HepG2 (cell line): ENCODE measurements at regions not wholly inside any gene's neighbourhood (a gene's known extent, or its start where the extent isn't known, plus 50 kb on each side); places are given as distances from the start of the nearest gene placed in this dataset.

Experiments used
- ATAC-seq: fragments of 200-7000 bp; cut with Tn5 transposase; 3 replicates; pipeline ENCODE4 v1.9.1; 2020; ENCODE audit warnings: mild to moderate bottlenecking, moderate library complexity
- BruUV-seq: library from RNA; stranded (reverse); fragments of 400-500 nt; replicated peaks from 2 replicates; lab custom pipeline; 2021; lab: Mats Ljungman, UMichigan
- CTCF ChIA-PET: fragments of 300-600 bp; formaldehyde crosslinking; extraction: SDS; loops from one replicate; lab custom pipeline; 2021; ENCODE audit warnings: low total read pairs, inconsistent platforms, low intra/inter-chr PET ratio; lab: Yijun Ruan, JAX
- POLR2A ChIA-PET: fragments of 350-600 bp; sonication (Branson Sonifier 250); formaldehyde crosslinking; loops from one replicate; lab custom pipeline; 2020; ENCODE audit warnings: antibody characterized with exemption, inconsistent platforms; lab: Yijun Ruan, JAX
- DNase-seq: peaks from one replicate; pipeline ENCODE4 v3.0.0-alpha.2; 2015; ENCODE audit warnings: low spot score
- FAIRE-seq: peaks from 3 replicates; lab custom pipeline; 2011; peaks lifted over from hg19 to GRCh38; lab: Jason Lieb, UNC
- H2AFZ ChIP-seq: one replicate; pipeline ENCODE4 v1.6.1; 2011; ENCODE audit warnings: low read length, inconsistent platforms
- H3K27ac ChIP-seq: fragments of 300-600 bp; 3 replicates; pipeline ENCODE4 v1.8.0; 2011; ENCODE audit warnings: mixed run types, mild to moderate bottlenecking, mixed read lengths, low read length, inconsistent platforms; ENCODE audit not compliant: insufficient read depth; ENCODE audit errors: extremely low read length
- H3K27me3 ChIP-seq, 2 experiments: fragments of 200-600 bp in 1 of 2; 2 replicates in 1 of 2; 3 replicates in 1 of 2; pipeline versions ENCODE4 v1.6.0 to v1.8.0; 2011; ENCODE audit warnings: low read length in 2 of 2, mild to moderate bottlenecking in 2 of 2, moderate library complexity in 2 of 2, inconsistent platforms in 1 of 2; ENCODE audit not compliant: insufficient read depth in 2 of 2, control insufficient read depth in 1 of 2
- H3K36me3 ChIP-seq, 2 experiments: fragments of 200-600 bp in 1 of 2; replicated peaks in 1 of 2; 2 replicates in 1 of 2; 3 replicates in 1 of 2; pipeline versions ENCODE4 v1.5.1 to v1.8.0; 2011; ENCODE audit warnings: low read length in 2 of 2, inconsistent platforms in 1 of 2; ENCODE audit not compliant: insufficient read depth in 2 of 2, control insufficient read depth in 1 of 2
- H3K4me1 ChIP-seq: 2 replicates; pipeline ENCODE4 v1.5.1; 2012; ENCODE audit warnings: low read length, inconsistent platforms; ENCODE audit not compliant: insufficient read depth
- H3K4me2 ChIP-seq: 2 replicates; pipeline ENCODE4 v1.6.0; 2011; ENCODE audit warnings: low read depth, low read length, inconsistent platforms
- H3K4me3 ChIP-seq, 3 experiments: fragments of 200-600 bp in 1 of 3; sonication (generic), shearing (Covaris generic) in 1 of 3; replicated peaks in 1 of 3; 2 replicates each; pipeline ENCODE4 v1.5.1; 2011 to 2016; ENCODE audit warnings: low read length in 3 of 3, inconsistent platforms in 2 of 3, low read depth in 2 of 3, mild to moderate bottlenecking in 2 of 3, control low read depth in 1 of 3, mixed read lengths in 1 of 3; ENCODE audit not compliant: insufficient read depth in 1 of 3
- H3K79me2 ChIP-seq: one replicate; pipeline ENCODE4 v1.6.1; 2011; ENCODE audit warnings: low read length, inconsistent platforms; ENCODE audit not compliant: insufficient read depth
- H3K9ac ChIP-seq: 2 replicates; pipeline ENCODE4 v1.6.0; 2011; ENCODE audit warnings: mild to moderate bottlenecking, low read depth, low read length, inconsistent platforms; ENCODE audit not compliant: insufficient read depth
- H3K9me3 ChIP-seq: 2 replicates; pipeline ENCODE4 v1.5.1; 2012; ENCODE audit warnings: mild to moderate bottlenecking, low read length
- H4K20me1 ChIP-seq: 2 replicates; pipeline ENCODE4 v1.6.0; 2011; ENCODE audit warnings: inconsistent platforms, mild to moderate bottlenecking, low read length, moderate library complexity; ENCODE audit not compliant: insufficient read depth
- ATRX ChIP-seq: sonication (generic); formaldehyde crosslinking; IDR thresholded peaks from 2 replicates; pipeline ENCODE4 v1.4.0; 2020; ENCODE audit warnings: missing genetic modification reagents, borderline replicate concordance
- GFI1 ChIP-seq: sonication (generic); formaldehyde crosslinking; IDR thresholded peaks from 2 replicates; pipeline ENCODE4 v1.5.0; 2020; ENCODE audit warnings: missing genetic modification reagents, mild to moderate bottlenecking, borderline replicate concordance
- MED13 ChIP-seq: sonication (generic); formaldehyde crosslinking; IDR thresholded peaks from 2 replicates; pipeline ENCODE4 v1.5.0; 2020; ENCODE audit warnings: missing genetic modification reagents
- POGK ChIP-seq: sonication (generic); formaldehyde crosslinking; conservative IDR thresholded peaks from 2 replicates; pipeline ENCODE4 v1.8.0; 2022; ENCODE audit warnings: mild to moderate bottlenecking, moderate library complexity, missing genetic modification reagents
- RARG ChIP-seq: sonication (generic); formaldehyde crosslinking; IDR thresholded peaks from 2 replicates; pipeline ENCODE4 v1.4.0; 2020; ENCODE audit warnings: low read depth, mild to moderate bottlenecking, missing genetic modification reagents
- SATB2 ChIP-seq: sonication (generic); formaldehyde crosslinking; IDR thresholded peaks from 2 replicates; pipeline ENCODE4 v1.5.0; 2020; ENCODE audit warnings: missing genetic modification reagents
- SOX13 ChIP-seq, 3 experiments: fragments of 450-650 bp in 1 of 3; sonication (generic) in 1 of 3; formaldehyde crosslinking in 1 of 3; IDR thresholded peaks in 2 of 3; conservative IDR thresholded peaks in 1 of 3; 2 replicates each; pipeline versions ENCODE4 v1.5.0 to v1.6.1; 2016 to 2020; ENCODE audit warnings: antibody characterized with exemption in 1 of 3, mild to moderate bottlenecking in 1 of 3, missing compliant biosample characterization in 1 of 3, missing genetic modification reagents in 1 of 3, moderate library complexity in 1 of 3
- TARDBP ChIP-seq: sonication (generic); formaldehyde crosslinking; IDR thresholded peaks from 2 replicates; pipeline ENCODE4 v1.8.0; 2022; ENCODE audit warnings: mild to moderate bottlenecking, missing genetic modification reagents
- ZHX1 ChIP-seq: sonication (generic); formaldehyde crosslinking; IDR thresholded peaks from 2 replicates; pipeline ENCODE4 v1.8.1; 2022; ENCODE audit warnings: low read depth, mild to moderate bottlenecking, missing genetic modification reagents
- ZNF264 ChIP-seq: sonication (generic); formaldehyde crosslinking; IDR thresholded peaks from 2 replicates; pipeline ENCODE4 v1.4.0; 2020; ENCODE audit warnings: missing genetic modification reagents
- ZNF280B ChIP-seq: sonication (generic); formaldehyde crosslinking; IDR thresholded peaks from 2 replicates; pipeline ENCODE4 v1.5.0; 2020; ENCODE audit warnings: missing genetic modification reagents, mild to moderate bottlenecking, borderline replicate concordance
- ZNF335 ChIP-seq: sonication (generic); formaldehyde crosslinking; IDR thresholded peaks from 2 replicates; pipeline ENCODE4 v1.4.0; 2020; ENCODE audit warnings: missing genetic modification reagents
- ZNF629 ChIP-seq: sonication (generic); formaldehyde crosslinking; conservative IDR thresholded peaks from 2 replicates; pipeline ENCODE4 v1.5.0; 2020; ENCODE audit warnings: missing genetic modification reagents
- WGBS: methylation state at CpG from one replicate; pipeline ENCODE4 v1.1.6; 2017; ENCODE audit warnings: low lambda C conversion rate; 5-methylcytosine and 5-hydroxymethylcytosine counted together
- in situ Hi-C: cut with HindIII; loops from 2 replicates; pipeline ENCODE4 v1.10.0; 2017; ENCODE audit warnings: low pct_unique_long_range_greater_than_20kb; ENCODE audit not compliant: extremely low pct_ligation_motif_present
- intact Hi-C: fragments of 100-400 bp; cut with micrococcal nuclease; formaldehyde crosslinking; loops from one replicate; pipeline ENCODE4 v1.10.0; 2022; ENCODE audit not compliant: unreplicated experiment

GRCh38 chr15:93803421-93804152 is 427.8 kb upstream of the MCTP2 start:
- no peak overlapping the region for H3K27ac ChIP-seq
- intact Hi-C loops, result no loop called here
- H3K27me3 ChIP-seq, result no peaks in the 10 kb centered on the region
- no TSS peak for BruUV-seq
- no peak overlapping the region for H3K4me3 ChIP-seq
- H3K79me2 ChIP-seq, result no peaks in the 10 kb centered on the region
- FAIRE-seq, result no peak
- CTCF ChIA-PET, result no interaction called here
- WGBS, result 54% methylated on average over 15 of the region's 31 CpGs
- no peaks in the 10 kb centered on the region for H3K36me3 ChIP-seq
- TF ChIP-seq SATB2 (CRISPR knock-in tag) (no peak), ZNF335 (CRISPR knock-in tag) (no peak), ZNF629 (no peak), ZNF264 (no peak), SOX13 (IDR thresholded peaks at IDR 0.05) (no peak), SOX13 (CRISPR knock-in tag; conservative IDR thresholded peaks at IDR 0.05 in 1 of 2, IDR thresholded peaks at IDR 0.05 in 1 of 2) (no peak), GFI1 (no peak), POGK (no peak), RARG (CRISPR knock-in tag) (no peak), MED13 (CRISPR knock-in tag) (no peak), ZNF280B (CRISPR knock-in tag) (no peak), ZHX1 (CRISPR knock-in tag) (no peak), TARDBP (CRISPR knock-in tag) (no peak), ATRX (CRISPR knock-in tag) (no peak)
- no peak for DNase-seq
- in situ Hi-C loops, result no loop called here
- ATAC-seq, result no peak
- H3K4me2 ChIP-seq, result no peak overlapping the region
- H3K9ac ChIP-seq, result no peak overlapping the region
- H2AFZ ChIP-seq, result no peak overlapping the region
- H3K4me1 ChIP-seq, result no peaks in the 10 kb centered on the region
- no peaks in the 10 kb centered on the region for H3K9me3 ChIP-seq
- POLR2A ChIA-PET, result no interaction called here
- H4K20me1 ChIP-seq, result no peaks in the 10 kb centered on the region
